HepG2 (cell line): ENCODE measurements at regions not wholly inside any gene's neighbourhood (a gene's known extent, or its start where the extent isn't known, plus 50 kb on each side); places are given as distances from the start of the nearest gene placed in this dataset.
A peak's percentile ranks its signal among the peaks of the same experiment; 100 is the strongest.

Experiments used
- ATAC-seq: fragments of 200-7000 bp; cut with Tn5 transposase; 3 replicates; pipeline ENCODE4 v1.9.1; 2020; ENCODE audit warnings: mild to moderate bottlenecking, moderate library complexity
- BruUV-seq: library from RNA; stranded (reverse); fragments of 400-500 nt; replicated peaks from 2 replicates; lab custom pipeline; 2021; lab: Mats Ljungman, UMichigan
- CTCF ChIA-PET: fragments of 300-600 bp; formaldehyde crosslinking; extraction: SDS; loops from one replicate; lab custom pipeline; 2021; ENCODE audit warnings: low total read pairs, inconsistent platforms, low intra/inter-chr PET ratio; lab: Yijun Ruan, JAX
- POLR2A ChIA-PET: fragments of 350-600 bp; sonication (Branson Sonifier 250); formaldehyde crosslinking; loops from one replicate; lab custom pipeline; 2020; ENCODE audit warnings: antibody characterized with exemption, inconsistent platforms; lab: Yijun Ruan, JAX
- DNase-seq: peaks from one replicate; pipeline ENCODE4 v3.0.0-alpha.2; 2015; ENCODE audit warnings: low spot score
- FAIRE-seq: peaks from 3 replicates; lab custom pipeline; 2011; peaks lifted over from hg19 to GRCh38; lab: Jason Lieb, UNC
- H2AFZ ChIP-seq: one replicate; pipeline ENCODE4 v1.6.1; 2011; ENCODE audit warnings: low read length, inconsistent platforms
- H3K27ac ChIP-seq: fragments of 300-600 bp; 3 replicates; pipeline ENCODE4 v1.8.0; 2011; ENCODE audit warnings: mixed run types, mild to moderate bottlenecking, mixed read lengths, low read length, inconsistent platforms; ENCODE audit not compliant: insufficient read depth; ENCODE audit errors: extremely low read length
- H3K27me3 ChIP-seq, 2 experiments: fragments of 200-600 bp in 1 of 2; 2 replicates in 1 of 2; 3 replicates in 1 of 2; pipeline versions ENCODE4 v1.6.0 to v1.8.0; 2011; ENCODE audit warnings: low read length in 2 of 2, mild to moderate bottlenecking in 2 of 2, moderate library complexity in 2 of 2, inconsistent platforms in 1 of 2; ENCODE audit not compliant: insufficient read depth in 2 of 2, control insufficient read depth in 1 of 2
- H3K36me3 ChIP-seq, 2 experiments: fragments of 200-600 bp in 1 of 2; replicated peaks in 1 of 2; 2 replicates in 1 of 2; 3 replicates in 1 of 2; pipeline versions ENCODE4 v1.5.1 to v1.8.0; 2011; ENCODE audit warnings: low read length in 2 of 2, inconsistent platforms in 1 of 2; ENCODE audit not compliant: insufficient read depth in 2 of 2, control insufficient read depth in 1 of 2
- H3K4me1 ChIP-seq: 2 replicates; pipeline ENCODE4 v1.5.1; 2012; ENCODE audit warnings: low read length, inconsistent platforms; ENCODE audit not compliant: insufficient read depth
- H3K4me2 ChIP-seq: 2 replicates; pipeline ENCODE4 v1.6.0; 2011; ENCODE audit warnings: low read depth, low read length, inconsistent platforms
- H3K4me3 ChIP-seq, 3 experiments: fragments of 200-600 bp in 1 of 3; sonication (generic), shearing (Covaris generic) in 1 of 3; replicated peaks in 1 of 3; 2 replicates each; pipeline ENCODE4 v1.5.1; 2011 to 2016; ENCODE audit warnings: low read length in 3 of 3, inconsistent platforms in 2 of 3, low read depth in 2 of 3, mild to moderate bottlenecking in 2 of 3, control low read depth in 1 of 3, mixed read lengths in 1 of 3; ENCODE audit not compliant: insufficient read depth in 1 of 3
- H3K79me2 ChIP-seq: one replicate; pipeline ENCODE4 v1.6.1; 2011; ENCODE audit warnings: low read length, inconsistent platforms; ENCODE audit not compliant: insufficient read depth
- H3K9ac ChIP-seq: 2 replicates; pipeline ENCODE4 v1.6.0; 2011; ENCODE audit warnings: mild to moderate bottlenecking, low read depth, low read length, inconsistent platforms; ENCODE audit not compliant: insufficient read depth
- H3K9me3 ChIP-seq: 2 replicates; pipeline ENCODE4 v1.5.1; 2012; ENCODE audit warnings: mild to moderate bottlenecking, low read length
- H4K20me1 ChIP-seq: 2 replicates; pipeline ENCODE4 v1.6.0; 2011; ENCODE audit warnings: inconsistent platforms, mild to moderate bottlenecking, low read length, moderate library complexity; ENCODE audit not compliant: insufficient read depth
- ATF7-NPFF ChIP-seq: sonication (generic); formaldehyde crosslinking; IDR thresholded peaks from 2 replicates; pipeline ENCODE4 v1.8.1; 2023; ENCODE audit warnings: mild to moderate bottlenecking, low read depth, missing genetic modification reagents, moderate library complexity
- FOXA3 ChIP-seq: IDR thresholded peaks from 2 replicates; pipeline ENCODE4 v1.6.1; 2016; ENCODE audit warnings: missing genetic modification reagents, missing compliant biosample characterization
- MAFF ChIP-seq: IDR thresholded peaks from 2 replicates; pipeline ENCODE4 v1.6.1; 2011; ENCODE audit warnings: low read depth, low read length, improper control_type of control experiment
- MAFK ChIP-seq, 2 experiments: IDR thresholded peaks in 1 of 2; conservative IDR thresholded peaks in 1 of 2; 2 replicates each; pipeline ENCODE4 v1.6.1; 2011; ENCODE audit warnings: improper control_type of control experiment in 2 of 2, low read length in 2 of 2
- ZFYVE20 ChIP-seq: sonication (generic); formaldehyde crosslinking; IDR thresholded peaks from 2 replicates; pipeline ENCODE4 v1.8.0; 2023; ENCODE audit warnings: low read depth, mild to moderate bottlenecking, moderate library complexity, missing genetic modification reagents, borderline replicate concordance
- WGBS: methylation state at CpG from one replicate; pipeline ENCODE4 v1.1.6; 2017; ENCODE audit warnings: low lambda C conversion rate; 5-methylcytosine and 5-hydroxymethylcytosine counted together
- in situ Hi-C: cut with HindIII; loops from 2 replicates; pipeline ENCODE4 v1.10.0; 2017; ENCODE audit warnings: low pct_unique_long_range_greater_than_20kb; ENCODE audit not compliant: extremely low pct_ligation_motif_present
- intact Hi-C: fragments of 100-400 bp; cut with micrococcal nuclease; formaldehyde crosslinking; loops from one replicate; pipeline ENCODE4 v1.10.0; 2022; ENCODE audit not compliant: unreplicated experiment
- TF ChIP-seq, protein P1 (sequence below), 2 experiments: fragments of 450-650 bp in 1 of 2; sonication (generic) in 1 of 2; formaldehyde crosslinking in 1 of 2; IDR thresholded peaks; 2 replicates each; pipeline versions ENCODE4 v1.6.1 to v1.8.0; 2016 to 2022; ENCODE audit warnings: antibody characterized with exemption in 1 of 2, mild to moderate bottlenecking in 1 of 2, missing genetic modification reagents in 1 of 2
- TF ChIP-seq, protein P2 (sequence below): sonication (generic); formaldehyde crosslinking; IDR thresholded peaks from 2 replicates; pipeline ENCODE4 v1.4.0; 2020; ENCODE audit warnings: missing genetic modification reagents, borderline replicate concordance

DNA sequence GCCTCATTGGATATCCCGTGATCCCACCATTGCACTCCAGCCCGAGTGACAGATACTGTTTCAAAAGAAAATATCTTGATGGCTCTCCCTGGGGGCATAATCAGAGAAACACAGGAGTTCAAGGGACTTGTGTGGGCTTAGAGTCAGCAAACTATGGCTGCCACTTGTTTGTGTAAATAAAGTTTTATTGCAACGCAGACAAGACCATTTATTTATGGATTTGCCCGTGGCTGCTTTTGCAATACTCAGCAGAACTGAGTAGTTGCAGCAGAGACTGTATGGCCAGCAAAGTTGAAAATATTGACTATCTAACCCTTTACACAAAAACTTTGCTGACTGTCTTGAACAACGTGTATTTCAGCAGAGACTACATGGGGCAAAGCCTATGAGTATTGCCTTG, 75.5 kb upstream of the GPRC5B start:
- 3% methylated on average over 5 of the region's 5 CpGs for WGBS
- no peak overlapping the region for H3K4me3 ChIP-seq
- no peak overlapping the region for H2AFZ ChIP-seq
- no peaks in the 10 kb centered on the region for H3K9me3 ChIP-seq
- no peaks in the 10 kb centered on the region for H4K20me1 ChIP-seq
- ATAC-seq: no peak
- no peaks in the 10 kb centered on the region for H3K79me2 ChIP-seq
- in situ Hi-C loops: no loop called here
- no peaks in the 10 kb centered on the region for H3K36me3 ChIP-seq
- POLR2A ChIA-PET: no interaction called here
- intact Hi-C loops: no loop called here
- TF ChIP-seq, protein P1, sequence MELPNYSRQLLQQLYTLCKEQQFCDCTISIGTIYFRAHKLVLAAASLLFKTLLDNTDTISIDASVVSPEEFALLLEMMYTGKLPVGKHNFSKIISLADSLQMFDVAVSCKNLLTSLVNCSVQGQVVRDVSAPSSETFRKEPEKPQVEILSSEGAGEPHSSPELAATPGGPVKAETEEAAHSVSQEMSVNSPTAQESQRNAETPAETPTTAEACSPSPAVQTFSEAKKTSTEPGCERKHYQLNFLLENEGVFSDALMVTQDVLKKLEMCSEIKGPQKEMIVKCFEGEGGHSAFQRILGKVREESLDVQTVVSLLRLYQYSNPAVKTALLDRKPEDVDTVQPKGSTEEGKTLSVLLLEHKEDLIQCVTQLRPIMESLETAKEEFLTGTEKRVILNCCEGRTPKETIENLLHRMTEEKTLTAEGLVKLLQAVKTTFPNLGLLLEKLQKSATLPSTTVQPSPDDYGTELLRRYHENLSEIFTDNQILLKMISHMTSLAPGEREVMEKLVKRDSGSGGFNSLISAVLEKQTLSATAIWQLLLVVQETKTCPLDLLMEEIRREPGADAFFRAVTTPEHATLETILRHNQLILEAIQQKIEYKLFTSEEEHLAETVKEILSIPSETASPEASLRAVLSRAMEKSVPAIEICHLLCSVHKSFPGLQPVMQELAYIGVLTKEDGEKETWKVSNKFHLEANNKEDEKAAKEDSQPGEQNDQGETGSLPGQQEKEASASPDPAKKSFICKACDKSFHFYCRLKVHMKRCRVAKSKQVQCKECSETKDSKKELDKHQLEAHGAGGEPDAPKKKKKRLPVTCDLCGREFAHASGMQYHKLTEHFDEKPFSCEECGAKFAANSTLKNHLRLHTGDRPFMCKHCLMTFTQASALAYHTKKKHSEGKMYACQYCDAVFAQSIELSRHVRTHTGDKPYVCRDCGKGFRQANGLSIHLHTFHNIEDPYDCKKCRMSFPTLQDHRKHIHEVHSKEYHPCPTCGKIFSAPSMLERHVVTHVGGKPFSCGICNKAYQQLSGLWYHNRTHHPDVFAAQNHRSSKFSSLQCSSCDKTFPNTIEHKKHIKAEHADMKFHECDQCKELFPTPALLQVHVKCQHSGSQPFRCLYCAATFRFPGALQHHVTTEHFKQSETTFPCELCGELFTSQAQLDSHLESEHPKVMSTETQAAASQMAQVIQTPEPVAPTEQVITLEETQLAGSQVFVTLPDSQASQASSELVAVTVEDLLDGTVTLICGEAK (IDR thresholded peaks at IDR 0.05): no peak
- TF ChIP-seq, protein P1 (CRISPR knock-in tag; IDR thresholded peaks at IDR 0.05): peak; percentile 95
- no peak for TF ChIP-seq ATF7-NPFF
- peak; percentile 49 to 60; a peak in 3 of 4 replicates for TF ChIP-seq MAFK (conservative IDR thresholded peaks at IDR 0.05 in 1 of 2, IDR thresholded peaks at IDR 0.05 in 1 of 2; ENCODE audit: low read length in 2 of 2)
- no peak for TF ChIP-seq FOXA3 (CRISPR knock-in tag)
- no peak for TF ChIP-seq ZFYVE20 (CRISPR knock-in tag)
- TF ChIP-seq, protein P2, sequence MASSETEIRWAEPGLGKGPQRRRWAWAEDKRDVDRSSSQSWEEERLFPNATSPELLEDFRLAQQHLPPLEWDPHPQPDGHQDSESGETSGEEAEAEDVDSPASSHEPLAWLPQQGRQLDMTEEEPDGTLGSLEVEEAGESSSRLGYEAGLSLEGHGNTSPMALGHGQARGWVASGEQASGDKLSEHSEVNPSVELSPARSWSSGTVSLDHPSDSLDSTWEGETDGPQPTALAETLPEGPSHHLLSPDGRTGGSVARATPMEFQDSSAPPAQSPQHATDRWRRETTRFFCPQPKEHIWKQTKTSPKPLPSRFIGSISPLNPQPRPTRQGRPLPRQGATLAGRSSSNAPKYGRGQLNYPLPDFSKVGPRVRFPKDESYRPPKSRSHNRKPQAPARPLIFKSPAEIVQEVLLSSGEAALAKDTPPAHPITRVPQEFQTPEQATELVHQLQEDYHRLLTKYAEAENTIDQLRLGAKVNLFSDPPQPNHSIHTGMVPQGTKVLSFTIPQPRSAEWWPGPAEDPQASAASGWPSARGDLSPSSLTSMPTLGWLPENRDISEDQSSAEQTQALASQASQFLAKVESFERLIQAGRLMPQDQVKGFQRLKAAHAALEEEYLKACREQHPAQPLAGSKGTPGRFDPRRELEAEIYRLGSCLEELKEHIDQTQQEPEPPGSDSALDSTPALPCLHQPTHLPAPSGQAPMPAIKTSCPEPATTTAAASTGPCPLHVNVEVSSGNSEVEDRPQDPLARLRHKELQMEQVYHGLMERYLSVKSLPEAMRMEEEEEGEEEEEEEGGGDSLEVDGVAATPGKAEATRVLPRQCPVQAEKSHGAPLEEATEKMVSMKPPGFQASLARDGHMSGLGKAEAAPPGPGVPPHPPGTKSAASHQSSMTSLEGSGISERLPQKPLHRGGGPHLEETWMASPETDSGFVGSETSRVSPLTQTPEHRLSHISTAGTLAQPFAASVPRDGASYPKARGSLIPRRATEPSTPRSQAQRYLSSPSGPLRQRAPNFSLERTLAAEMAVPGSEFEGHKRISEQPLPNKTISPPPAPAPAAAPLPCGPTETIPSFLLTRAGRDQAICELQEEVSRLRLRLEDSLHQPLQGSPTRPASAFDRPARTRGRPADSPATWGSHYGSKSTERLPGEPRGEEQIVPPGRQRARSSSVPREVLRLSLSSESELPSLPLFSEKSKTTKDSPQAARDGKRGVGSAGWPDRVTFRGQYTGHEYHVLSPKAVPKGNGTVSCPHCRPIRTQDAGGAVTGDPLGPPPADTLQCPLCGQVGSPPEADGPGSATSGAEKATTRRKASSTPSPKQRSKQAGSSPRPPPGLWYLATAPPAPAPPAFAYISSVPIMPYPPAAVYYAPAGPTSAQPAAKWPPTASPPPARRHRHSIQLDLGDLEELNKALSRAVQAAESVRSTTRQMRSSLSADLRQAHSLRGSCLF (CRISPR knock-in tag): no peak
- TF ChIP-seq MAFF: 0 out of 2 replicates have a peak, but pooled peaks have one; percentile 24
- TF ChIP-seq, all 625 proteins: peak for 3
- DNase-seq: no peak
- no peak for FAIRE-seq
- Histone ChIP-seq H3K4me2 (no peak overlapping the region), H3K9ac (no peak overlapping the region), H3K4me1 (no peaks in the 10 kb centered on the region), H3K27me3 (peaks cover 0 to 12% of the 10 kb centered on the region in 2 experiments; a peak in 4 of 5 replicates), H3K27ac (no peak overlapping the region)
- CTCF ChIA-PET: no interaction called here
- BruUV-seq: no TSS peak
